NT2/D1 (cell line): ENCODE measurements at regions not wholly inside any gene's neighbourhood (a gene's known extent, or its start where the extent isn't known, plus 50 kb on each side); places are given as distances from the start of the nearest gene placed in this dataset.
"Not testable (repeated sequence)": the region's sequence is repeated elsewhere in the genome, so short reads cannot be mapped to it uniquely, and the experiment has no call there.

Source experiments
- DNase-seq: peaks from one replicate; pipeline ENCODE4 v3.0.0-alpha.2; 2011; ENCODE audit warnings: low read depth, low spot score
- H3K27me3 ChIP-seq: 2 replicates; pipeline ENCODE4 v1.6.0; 2011; ENCODE audit warnings: mild to moderate bottlenecking; ENCODE audit not compliant: insufficient read length, insufficient read depth
- H3K36me3 ChIP-seq: 2 replicates; pipeline ENCODE4 v1.6.1; 2011; ENCODE audit warnings: mild to moderate bottlenecking, low read length, mixed read lengths; ENCODE audit not compliant: insufficient read depth, insufficient read length
- H3K4me1 ChIP-seq: 2 replicates; pipeline ENCODE4 v1.5.1; 2011; ENCODE audit not compliant: insufficient read depth, insufficient read length
- H3K4me3 ChIP-seq: 2 replicates; pipeline ENCODE4 v1.5.1; 2011; ENCODE audit warnings: low read depth; ENCODE audit not compliant: insufficient read length
- H3K9ac ChIP-seq: 2 replicates; pipeline ENCODE4 v1.6.0; 2011; ENCODE audit warnings: low read depth; ENCODE audit not compliant: insufficient read length
- H3K9me3 ChIP-seq: 2 replicates; pipeline ENCODE4 v1.5.1; 2011; ENCODE audit warnings: mild to moderate bottlenecking, low read length; ENCODE audit not compliant: insufficient read depth
- SUZ12 ChIP-seq: IDR thresholded peaks from 2 replicates; pipeline ENCODE4 v1.6.1; 2011; ENCODE audit not compliant: insufficient read length, insufficient read depth; ENCODE audit errors: extremely low read depth
- YY1 ChIP-seq: IDR thresholded peaks from 2 replicates; pipeline ENCODE4 v1.6.1; 2011; ENCODE audit not compliant: insufficient read length, insufficient read depth
- ZNF274 ChIP-seq: IDR thresholded peaks from 2 replicates; pipeline ENCODE4 v1.6.1; 2011; ENCODE audit warnings: mild to moderate bottlenecking, low read depth, low read length

- no peak for DNase-seq
- Histone ChIP-seq H3K9ac (no peak overlapping the region), H3K36me3 (no peaks in the 10 kb centered on the region), H3K27me3 (no peaks in the 10 kb centered on the region), H3K4me3 (no peak overlapping the region), H3K4me1 (peaks cover 24% of the 10 kb centered on the region), H3K9me3 (no peaks in the 10 kb centered on the region)
- TF ChIP-seq YY1 (no peak), ZNF274 (no peak), SUZ12 (no peak)
Observed at GRCh38 chr20:58040447-58041290, 187.8 kb downstream of the ANKRD60 start.

- DNase-seq, result no peak
- Histone ChIP-seq H3K9me3 (no peaks in the 10 kb centered on the region), H3K4me1 (peaks cover 16% of the 10 kb centered on the region), H3K9ac (no peak overlapping the region), H3K4me3 (no peak overlapping the region), H3K36me3 (no peaks in the 10 kb centered on the region), H3K27me3 (no peaks in the 10 kb centered on the region)
- no peak for TF ChIP-seq SUZ12
- TF ChIP-seq ZNF274, result no peak
- no peak for TF ChIP-seq YY1
Observed at GRCh38 chr20:58039274-58040092, 189.0 kb downstream of the ANKRD60 start.

- no peaks in the 10 kb centered on the region for H3K9me3 ChIP-seq
- H3K27me3 ChIP-seq, result no peaks in the 10 kb centered on the region
- peaks cover 11% of the 10 kb centered on the region for H3K4me1 ChIP-seq
- H3K4me3 ChIP-seq, result no peak overlapping the region
- H3K9ac ChIP-seq, result no peak overlapping the region
- no peak for DNase-seq
- TF ChIP-seq YY1 (no peak), SUZ12 (no peak), ZNF274 (no peak)
- no peaks in the 10 kb centered on the region for H3K36me3 ChIP-seq
Observed at GRCh38 chr20:58038123-58038654, 190.3 kb downstream of the ANKRD60 start.

GRCh38 chr20:58037631-58038030, 190.8 kb downstream of the ANKRD60 start:
- no peak for DNase-seq
- Histone ChIP-seq H3K9ac (no peak overlapping the region), H3K36me3 (no peaks in the 10 kb centered on the region), H3K4me1 (peaks cover 11% of the 10 kb centered on the region), H3K4me3 (no peak overlapping the region), H3K27me3 (no peaks in the 10 kb centered on the region), H3K9me3 (no peaks in the 10 kb centered on the region)
- TF ChIP-seq SUZ12 (no peak), YY1 (no peak), ZNF274 (no peak)

- H3K4me3 ChIP-seq, result no peak overlapping the region
- DNase-seq, result no peak
- no peaks in the 10 kb centered on the region for H3K4me1 ChIP-seq
- H3K27me3 ChIP-seq, result no peaks in the 10 kb centered on the region
- no peak overlapping the region for H3K9ac ChIP-seq
- no peaks in the 10 kb centered on the region for H3K36me3 ChIP-seq
- TF ChIP-seq SUZ12 (no peak), ZNF274 (no peak), YY1 (no peak)
- H3K9me3 ChIP-seq, result no peaks in the 10 kb centered on the region
Observed at GRCh38 chr20:58033026-58033536, 195.4 kb downstream of the ANKRD60 start.

GRCh38 chr20:58032599-58032998, 195.9 kb downstream of the ANKRD60 start:
- H3K4me3 ChIP-seq, result no peak overlapping the region
- no peaks in the 10 kb centered on the region for H3K27me3 ChIP-seq
- no peak overlapping the region for H3K9ac ChIP-seq
- H3K9me3 ChIP-seq, result no peaks in the 10 kb centered on the region
- no peaks in the 10 kb centered on the region for H3K36me3 ChIP-seq
- DNase-seq, result no peak
- no peaks in the 10 kb centered on the region for H3K4me1 ChIP-seq
- TF ChIP-seq YY1 (no peak), SUZ12 (no peak), ZNF274 (no peak)

- not testable (repeated sequence) for H3K9ac ChIP-seq, H3K27me3 ChIP-seq, H3K9me3 ChIP-seq, H3K36me3 ChIP-seq, H3K4me3 ChIP-seq, H3K4me1 ChIP-seq, DNase-seq
Observed at GRCh38 chr20:58031350-58031749, 197.1 kb downstream of the ANKRD60 start.
